Stimulated activated naive CD4-positive, alpha-beta T cell (primary cell): ENCODE measurements at regions not wholly inside any gene's neighbourhood (a gene's known extent, or its start where the extent isn't known, plus 50 kb on each side); places are given as distances from the start of the nearest gene placed in this dataset.
"Not testable (repeated sequence)": the region's sequence is repeated elsewhere in the genome, so short reads cannot be mapped to it uniquely, and the experiment has no call there.

Experiments used
- DNase-seq, 6 experiments: peaks; one replicate each; lab custom pipeline; 2025; lab: John Stamatoyannopoulos, UW

DNA sequence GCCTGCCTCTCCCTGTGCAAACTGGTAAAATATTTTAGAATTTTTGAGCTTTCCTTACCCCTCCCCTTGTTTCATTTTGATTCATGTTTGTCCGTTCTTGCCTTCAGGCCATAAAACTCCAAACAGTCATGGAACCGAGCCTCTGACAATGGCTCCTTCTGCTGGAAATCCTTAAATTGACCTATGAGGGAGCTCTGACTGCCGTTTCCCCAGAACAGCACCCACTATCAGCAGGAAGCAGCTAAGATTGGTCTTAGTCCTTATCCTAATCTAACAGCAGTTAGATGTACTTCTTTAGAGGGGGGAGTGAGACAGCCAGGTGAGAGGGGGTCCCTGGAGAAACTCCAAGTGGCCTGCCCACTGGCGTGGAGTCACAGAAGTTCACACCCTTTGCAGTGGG lies 106.7 kb downstream of the FAM174A start:
- no peak for DNase-seq

DNA sequence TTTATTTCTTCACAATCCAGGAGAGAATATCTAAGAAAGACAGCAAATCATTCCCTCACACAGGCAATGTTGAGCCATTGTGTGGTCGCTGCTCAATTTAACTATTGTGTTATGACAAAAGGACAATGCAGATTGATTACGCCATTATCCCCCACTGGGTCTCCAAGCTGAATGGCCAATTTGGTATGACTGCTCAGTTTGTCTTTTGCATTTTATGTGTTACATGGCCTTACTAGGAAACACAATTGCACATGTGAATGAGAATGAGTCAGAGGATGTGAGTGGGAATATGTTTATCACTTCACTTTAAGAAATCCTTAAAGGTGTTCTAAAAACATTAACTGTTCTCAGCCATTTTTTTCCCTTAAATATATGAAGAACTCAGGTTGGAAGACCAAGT lies 108.3 kb downstream of the FAM174A start:
- no peak for DNase-seq

GRCh38 chr5:100644185-100644584 lies 109.0 kb downstream of the FAM174A start:
- DNase-seq = no peak

DNA sequence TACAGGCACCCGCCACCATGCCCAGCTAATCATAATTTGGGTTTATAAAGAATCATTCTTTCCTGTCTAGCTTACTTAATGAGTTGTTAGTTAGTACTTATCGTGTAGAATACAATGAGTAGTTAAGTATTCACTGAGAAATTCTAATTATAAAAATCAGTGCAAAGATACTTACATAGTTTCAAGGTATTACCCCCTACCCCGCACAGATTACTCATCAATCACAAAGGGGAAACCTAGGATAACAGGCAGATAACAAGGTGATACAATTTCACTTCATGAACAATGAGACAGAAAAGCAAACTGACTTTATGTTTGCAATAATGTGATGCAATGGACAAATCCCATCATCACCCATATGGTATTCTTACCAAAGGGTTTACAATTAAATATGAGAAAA lies 109.6 kb downstream of the FAM174A start:
- DNase-seq = no peak

DNA sequence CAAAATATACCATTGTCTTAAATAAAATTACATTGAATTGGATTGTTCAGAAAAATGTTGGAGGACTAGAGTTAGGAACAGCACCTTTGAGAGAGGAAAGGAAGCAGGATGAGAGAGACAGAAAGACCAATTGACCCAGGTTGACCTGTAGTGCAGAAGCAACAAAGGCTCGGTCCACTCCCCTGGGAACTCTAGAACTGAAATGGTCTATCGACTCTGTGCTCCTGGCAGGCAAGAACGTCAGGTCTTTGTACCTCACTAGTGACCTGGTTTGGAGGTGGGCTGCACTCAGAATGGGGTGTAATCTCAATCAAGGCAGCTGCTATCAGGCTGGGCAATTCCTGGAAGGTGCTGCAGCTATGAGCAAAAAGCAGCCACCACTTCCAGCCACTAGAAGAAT lies 110.8 kb downstream of the FAM174A start:
- DNase-seq = no peak

DNA sequence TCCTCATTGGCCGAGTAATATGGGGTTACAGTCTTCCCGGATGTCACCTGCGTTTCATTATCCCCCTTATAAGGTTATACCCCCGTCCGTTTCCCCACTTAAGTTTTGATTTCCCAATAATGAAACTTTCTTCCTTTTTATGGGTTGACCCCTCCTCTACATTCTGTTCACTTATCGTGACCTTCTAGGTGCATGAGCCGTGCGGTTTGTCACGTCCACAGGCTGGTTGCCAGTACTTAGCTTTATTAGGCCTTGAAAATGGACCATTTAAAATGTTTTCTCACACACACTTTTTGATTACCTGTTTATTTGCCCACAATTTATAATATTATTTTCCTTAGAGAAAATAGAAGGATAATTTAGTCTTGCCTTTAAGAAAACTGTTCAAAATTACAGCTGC lies 111.5 kb downstream of the FAM174A start:
- DNase-seq = no peak

- no peak for DNase-seq
Observed at GRCh38 chr5:100647461-100648230, 112.5 kb downstream of the FAM174A start.

DNA sequence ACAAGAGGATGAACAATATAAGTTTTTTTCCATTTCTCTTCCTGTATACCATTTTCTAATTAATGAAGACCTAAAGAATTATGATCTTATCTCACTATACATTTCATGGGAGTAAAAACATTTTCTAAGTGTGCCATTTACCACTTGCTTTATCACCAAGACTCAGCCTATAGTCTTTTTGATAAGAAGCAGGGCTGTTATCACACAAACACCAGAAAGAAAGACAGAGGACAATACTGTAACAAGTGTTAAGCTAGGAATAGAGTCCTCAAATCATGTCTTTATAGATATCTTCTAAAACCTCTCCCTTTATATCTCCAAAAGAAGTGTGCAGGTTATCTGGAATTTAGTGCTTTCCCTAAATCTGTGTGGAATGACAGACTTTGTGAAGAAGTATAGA lies 119.7 kb downstream of the FAM174A start:
- DNase-seq = no peak

DNA sequence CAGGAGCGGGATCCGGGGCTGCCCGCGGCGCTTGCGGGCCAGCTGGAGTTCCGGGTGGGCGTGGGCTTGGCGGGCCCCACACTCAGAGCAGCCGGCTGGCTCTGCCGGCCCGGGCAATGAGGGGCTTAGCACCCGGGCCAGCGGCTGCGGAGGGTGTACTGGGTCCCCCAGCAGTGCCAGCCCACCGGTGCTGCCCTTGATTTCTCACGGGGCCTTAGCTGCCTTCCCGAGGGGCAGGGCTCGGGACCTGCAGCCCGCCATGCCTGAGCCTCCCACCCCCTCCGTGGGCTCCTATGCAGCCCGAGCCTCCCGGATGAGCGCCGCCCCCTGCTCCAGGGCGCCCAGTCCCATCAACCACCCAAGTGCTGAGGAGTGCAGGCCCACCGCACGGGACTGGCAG lies 121.6 kb downstream of the FAM174A start:
- not testable (repeated sequence) for DNase-seq

GRCh38 chr5:100659080-100659795 lies 124.1 kb downstream of the FAM174A start:
- DNase-seq = no peak

GRCh38 chr5:100664140-100664539 lies 129.0 kb downstream of the FAM174A start:
- DNase-seq = no peak

- DNase-seq = peak in 2 of 6 experiments; percentile 1 to 13
Observed at GRCh38 chr5:100667161-100667630, 132.0 kb downstream of the FAM174A start.

- DNase-seq = no peak
Observed at GRCh38 chr5:100668511-100668910, 133.3 kb downstream of the FAM174A start.

DNA sequence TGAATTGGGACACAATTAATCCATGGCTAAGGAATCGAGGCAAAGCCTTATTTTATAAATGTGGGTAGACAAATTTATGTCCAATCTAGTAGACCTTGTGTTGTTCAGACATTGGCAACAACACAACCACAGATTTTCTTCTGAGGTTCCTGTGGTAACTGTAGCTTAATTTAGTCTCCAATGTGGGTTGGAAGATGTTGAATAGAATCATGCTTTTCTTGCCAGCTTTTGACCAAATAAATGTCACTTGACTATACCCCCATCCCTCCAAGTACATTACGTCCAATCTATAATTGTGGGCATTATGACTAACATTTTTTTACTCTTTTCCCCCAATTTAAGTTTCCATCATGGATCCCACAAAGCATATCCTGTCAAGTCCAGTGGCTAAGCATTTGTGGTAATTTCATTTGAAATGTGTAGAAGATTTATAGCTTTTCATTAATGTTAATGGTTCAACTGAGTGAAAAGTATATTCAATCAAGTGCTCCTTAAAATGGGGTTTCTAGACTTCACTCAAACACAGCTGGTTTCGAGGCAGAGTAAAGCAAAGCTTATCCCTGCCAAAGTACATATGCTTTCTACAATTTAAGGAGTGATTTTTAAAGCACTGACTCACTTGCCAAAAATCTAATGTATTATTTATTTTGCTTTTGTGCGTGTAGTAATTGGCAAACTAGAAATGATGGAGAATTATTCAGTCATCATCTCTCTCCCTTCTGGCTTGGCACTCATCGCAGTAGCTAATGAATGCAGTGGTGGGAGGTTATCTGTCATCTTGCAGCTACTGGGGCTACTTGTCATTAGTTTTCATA lies 141.8 kb downstream of the FAM174A start:
- no peak for DNase-seq

DNA sequence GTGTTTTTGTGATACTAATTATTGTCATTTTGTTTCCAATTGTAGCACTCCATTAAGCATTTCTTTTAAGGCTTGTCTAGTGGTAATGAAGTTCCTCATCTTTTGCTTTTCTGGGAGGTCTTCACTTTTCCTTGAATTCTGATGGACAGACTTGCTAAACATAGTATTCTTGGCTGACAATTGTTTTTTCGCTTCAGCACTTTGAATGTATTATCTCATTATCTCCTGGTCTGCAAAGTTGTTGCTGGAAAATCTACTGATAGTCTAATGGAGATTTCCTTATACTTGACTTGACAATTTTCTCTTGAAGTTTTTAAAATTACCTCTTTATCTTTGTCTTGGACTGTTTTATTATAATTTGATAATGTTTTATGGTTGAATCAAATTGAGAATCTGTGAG lies 147.5 kb downstream of the FAM174A start:
- no peak for DNase-seq

GRCh38 chr5:100683881-100684280 lies 148.7 kb downstream of the FAM174A start:
- DNase-seq = no peak

DNA sequence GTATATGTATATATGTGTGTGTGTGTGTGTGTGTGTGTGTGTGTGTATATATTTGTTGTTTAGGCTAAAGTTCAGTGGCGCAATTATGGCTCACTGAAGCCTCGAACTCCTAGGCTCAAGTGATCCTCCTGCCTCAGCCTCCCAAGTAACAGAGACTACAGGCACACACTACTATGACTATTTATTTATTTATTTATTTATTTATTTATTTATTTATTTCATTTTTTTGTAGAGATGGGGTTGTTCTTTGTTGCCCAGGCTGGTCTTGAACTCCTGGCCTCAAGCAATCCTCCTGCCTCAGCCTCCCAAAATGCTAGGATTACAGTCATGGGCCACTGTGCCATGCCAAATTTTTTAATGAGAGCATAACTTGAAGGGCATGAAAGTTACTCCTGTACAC lies 149.9 kb downstream of the FAM174A start:
- DNase-seq = not testable (repeated sequence)

DNA sequence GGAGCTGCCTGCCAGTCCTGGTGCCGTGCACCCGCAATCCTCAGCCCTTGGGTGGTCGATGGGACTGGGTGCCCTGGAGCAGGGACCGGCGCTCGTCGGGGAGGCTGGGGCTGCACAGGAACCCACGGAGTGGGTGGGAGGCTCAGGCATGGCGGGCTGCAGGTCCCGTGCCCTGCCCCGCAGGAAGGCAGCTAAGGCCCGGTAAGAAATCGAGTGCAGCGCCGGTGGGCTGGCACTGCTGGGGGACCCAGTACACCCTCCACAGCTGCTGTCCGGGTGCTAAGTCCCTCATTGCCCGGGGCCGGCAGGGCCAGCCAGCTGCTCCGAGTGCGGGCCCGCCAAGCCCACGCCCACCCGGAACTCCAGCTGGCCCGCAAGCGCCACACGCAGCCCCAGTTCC lies 153.7 kb downstream of the FAM174A start:
- not testable (repeated sequence) for DNase-seq

GRCh38 chr5:100690036-100690560 lies 154.9 kb downstream of the FAM174A start:
- no peak for DNase-seq

- DNase-seq = no peak
Observed at GRCh38 chr5:100691085-100691484, 155.9 kb downstream of the FAM174A start.

DNA sequence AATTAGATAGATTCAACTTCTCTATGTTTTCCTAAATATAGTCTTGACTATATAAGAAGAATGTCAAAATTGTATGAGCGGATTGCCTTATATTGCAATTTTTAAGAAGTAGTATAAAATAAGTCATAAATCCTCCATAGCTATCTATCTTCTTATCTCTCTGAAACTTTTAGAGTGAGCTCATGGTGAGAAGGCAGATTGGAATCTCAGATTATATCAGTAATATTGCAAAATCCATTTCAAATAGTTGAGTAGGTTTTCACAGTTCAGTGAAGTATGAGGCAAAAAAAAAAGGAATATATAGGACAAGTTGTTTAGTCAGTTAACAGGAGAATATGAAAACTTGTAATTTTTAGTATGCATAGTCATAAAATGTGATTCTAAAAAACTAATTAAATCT lies 156.4 kb downstream of the FAM174A start:
- DNase-seq = no peak

DNA sequence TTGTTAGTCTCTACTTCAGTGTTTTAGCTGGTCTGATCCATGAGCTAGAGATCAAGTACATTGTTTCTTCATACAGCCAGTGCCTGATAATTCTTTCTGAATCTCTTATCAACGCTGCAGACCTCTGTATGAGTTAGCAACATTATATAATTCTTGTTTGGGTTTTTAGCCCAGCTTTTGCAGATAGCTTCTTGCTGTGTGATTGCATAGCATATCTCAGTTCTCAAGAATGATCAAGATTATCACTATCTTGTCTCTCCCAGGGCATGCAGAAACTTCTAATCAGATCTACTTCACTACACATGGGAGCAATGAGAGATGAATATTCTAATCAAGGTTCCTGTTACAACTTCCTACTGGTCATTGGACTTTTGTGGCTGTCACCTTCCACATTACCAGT lies 158.3 kb downstream of the FAM174A start:
- no peak for DNase-seq
